ENCODE measurements at regions not wholly inside any gene's neighbourhood (a gene's known extent, or its start where the extent isn't known, plus 50 kb on each side); places are given as distances from the start of the nearest gene placed in this dataset.

DNA sequence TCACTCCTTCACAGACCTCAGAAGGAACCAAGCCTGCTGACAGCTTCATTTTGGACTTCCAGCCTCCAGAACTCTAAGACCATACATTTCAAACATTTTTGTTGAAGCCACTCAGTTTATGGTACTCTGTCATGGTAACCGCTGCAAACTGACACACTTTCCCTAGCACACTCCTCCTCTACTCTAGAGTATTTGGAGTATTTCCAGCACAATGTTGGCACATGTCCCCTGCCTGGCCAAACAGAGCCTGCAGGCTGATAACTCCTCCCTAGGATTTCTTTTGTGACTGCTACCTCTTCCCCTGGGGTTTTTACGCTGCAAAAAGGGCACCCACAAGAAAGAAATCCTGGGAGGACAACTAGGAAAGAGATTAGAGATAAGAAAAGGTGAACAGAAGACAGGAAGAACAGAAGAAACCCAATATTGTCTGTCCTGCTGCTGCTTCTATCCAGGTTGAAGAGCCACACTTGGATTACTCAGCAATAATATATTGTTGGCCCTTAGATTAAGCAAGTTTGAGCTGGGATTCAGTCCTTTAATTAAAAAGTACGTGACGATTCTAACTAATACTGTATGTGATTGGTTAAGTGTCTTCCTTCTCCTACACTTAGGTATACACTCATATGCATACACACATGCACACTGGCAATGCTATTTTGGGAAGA is 844.1 kb downstream of the LTN1 start:
- TF ChIP-seq, protein P1, sequence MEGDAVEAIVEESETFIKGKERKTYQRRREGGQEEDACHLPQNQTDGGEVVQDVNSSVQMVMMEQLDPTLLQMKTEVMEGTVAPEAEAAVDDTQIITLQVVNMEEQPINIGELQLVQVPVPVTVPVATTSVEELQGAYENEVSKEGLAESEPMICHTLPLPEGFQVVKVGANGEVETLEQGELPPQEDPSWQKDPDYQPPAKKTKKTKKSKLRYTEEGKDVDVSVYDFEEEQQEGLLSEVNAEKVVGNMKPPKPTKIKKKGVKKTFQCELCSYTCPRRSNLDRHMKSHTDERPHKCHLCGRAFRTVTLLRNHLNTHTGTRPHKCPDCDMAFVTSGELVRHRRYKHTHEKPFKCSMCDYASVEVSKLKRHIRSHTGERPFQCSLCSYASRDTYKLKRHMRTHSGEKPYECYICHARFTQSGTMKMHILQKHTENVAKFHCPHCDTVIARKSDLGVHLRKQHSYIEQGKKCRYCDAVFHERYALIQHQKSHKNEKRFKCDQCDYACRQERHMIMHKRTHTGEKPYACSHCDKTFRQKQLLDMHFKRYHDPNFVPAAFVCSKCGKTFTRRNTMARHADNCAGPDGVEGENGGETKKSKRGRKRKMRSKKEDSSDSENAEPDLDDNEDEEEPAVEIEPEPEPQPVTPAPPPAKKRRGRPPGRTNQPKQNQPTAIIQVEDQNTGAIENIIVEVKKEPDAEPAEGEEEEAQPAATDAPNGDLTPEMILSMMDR (IDR thresholded peaks at IDR 0.05): no peak
- no peak for TF ChIP-seq EZH2 (IDR thresholded peaks at IDR 0.05; ENCODE audit: borderline replicate concordance, insufficient read depth, low read depth, low read length, poor library complexity, severe bottlenecking)
- Histone ChIP-seq H3K27ac (ENCODE audit: low read length in 2 of 2) (no peak overlapping the region), H3K4me1 (ENCODE audit: control insufficient read depth in 2 of 2, insufficient read depth in 2 of 2, low read length in 2 of 2) (no peaks in the 10 kb centered on the region), H2AFZ (ENCODE audit: insufficient read depth, low read depth, low read length, poor library complexity, severe bottlenecking) (no peak overlapping the region), H3K9me3 (ENCODE audit: control extremely low read depth in 1 of 3, control insufficient read depth in 2 of 3, insufficient read depth in 1 of 3, low read length in 2 of 3) (no peaks in the 10 kb centered on the region), H3K9ac (ENCODE audit: low read length) (no peak overlapping the region), H3K4me3 (ENCODE audit: control extremely low read depth in 1 of 5, extremely low read depth in 1 of 5, insufficient read depth in 1 of 5, low read depth in 2 of 5, low read length in 4 of 5) (no peak overlapping the region), H3K79me2 (ENCODE audit: control insufficient read depth, insufficient read depth, low read length) (no peaks in the 10 kb centered on the region), H4K20me1 (ENCODE audit: control insufficient read depth, insufficient read depth, low read length, poor library complexity, severe bottlenecking) (no peaks in the 10 kb centered on the region), H3K27me3 (replicated peaks in 1 of 4; ENCODE audit: control extremely low read depth in 1 of 4, control insufficient read depth in 3 of 4, insufficient read depth in 4 of 4, low read length in 3 of 4) (no peaks in the 10 kb centered on the region), H3K4me2 (replicated peaks; ENCODE audit: low read depth, low read length, poor library complexity, severe bottlenecking) (no peak overlapping the region), H3K36me3 (replicated peaks in 1 of 2; ENCODE audit: control extremely low read depth in 1 of 2, control insufficient read depth in 1 of 2, extremely low read depth in 1 of 2, insufficient read depth in 2 of 2, low read length in 1 of 2) (no peaks in the 10 kb centered on the region)
- POLR2A ChIA-PET: no interaction called here
- intact Hi-C loops (cut with micrococcal nuclease): no loop called here
- H3K4me1 Mint-ChIP-seq: no peaks in the 10 kb centered on the region
- 100% methylated on average over 1 of the region's 4 CpGs for WGBS (ENCODE audit: insufficient coverage)
- CTCF ChIA-PET: no interaction called here
- H3K9me3 Mint-ChIP-seq (ENCODE audit: insufficient read depth): no peaks in the 10 kb centered on the region
- no peak overlapping the region for H3K4me3 Mint-ChIP-seq
- H3K27ac Mint-ChIP-seq: no peak overlapping the region
- no peak for DNase-seq
- ATAC-seq (ENCODE audit: low read depth): no peak
- H3K27me3 Mint-ChIP-seq: no peaks in the 10 kb centered on the region

DNA sequence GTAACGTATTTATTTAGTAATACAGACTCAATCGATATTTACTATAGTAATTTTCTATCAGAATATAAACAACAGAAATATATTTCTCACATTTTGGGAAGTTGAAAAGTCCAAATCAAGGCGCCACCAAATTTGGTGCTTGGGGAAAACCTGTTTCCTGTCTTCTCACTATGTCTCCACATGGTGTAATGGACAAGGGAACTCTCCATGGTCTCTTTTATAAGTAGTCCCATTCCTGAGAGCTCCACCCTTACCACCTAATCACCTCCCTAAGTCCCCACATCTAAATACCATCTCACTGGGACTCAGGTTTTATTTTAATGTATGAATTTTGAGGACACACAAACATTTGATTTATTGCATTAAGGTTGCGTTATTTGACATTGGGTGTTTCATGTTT is 848.0 kb downstream of the LTN1 start:
- Histone ChIP-seq H3K4me1 (ENCODE audit: control insufficient read depth in 2 of 2, insufficient read depth in 2 of 2, low read length in 2 of 2) (no peaks in the 10 kb centered on the region), H3K4me2 (replicated peaks; ENCODE audit: low read depth, low read length, poor library complexity, severe bottlenecking) (no peak overlapping the region), H2AFZ (ENCODE audit: insufficient read depth, low read depth, low read length, poor library complexity, severe bottlenecking) (no peak overlapping the region), H3K27me3 (replicated peaks in 1 of 4; ENCODE audit: control extremely low read depth in 1 of 4, control insufficient read depth in 3 of 4, insufficient read depth in 4 of 4, low read length in 3 of 4) (no peaks in the 10 kb centered on the region), H4K20me1 (ENCODE audit: control insufficient read depth, insufficient read depth, low read length, poor library complexity, severe bottlenecking) (no peaks in the 10 kb centered on the region), H3K9me3 (ENCODE audit: control extremely low read depth in 1 of 3, control insufficient read depth in 2 of 3, insufficient read depth in 1 of 3, low read length in 2 of 3) (peaks cover 0 to 1% (median 0%) of the 10 kb centered on the region in 3 donors), H3K36me3 (replicated peaks in 1 of 2; ENCODE audit: control extremely low read depth in 1 of 2, control insufficient read depth in 1 of 2, extremely low read depth in 1 of 2, insufficient read depth in 2 of 2, low read length in 1 of 2) (no peaks in the 10 kb centered on the region), H3K27ac (ENCODE audit: low read length in 2 of 2) (no peak overlapping the region), H3K79me2 (ENCODE audit: control insufficient read depth, insufficient read depth, low read length) (no peaks in the 10 kb centered on the region), H3K4me3 (ENCODE audit: control extremely low read depth in 1 of 5, extremely low read depth in 1 of 5, insufficient read depth in 1 of 5, low read depth in 2 of 5, low read length in 4 of 5) (no peak overlapping the region), H3K9ac (ENCODE audit: low read length) (no peak overlapping the region)
- Mint-ChIP-seq H3K27me3 (no peaks in the 10 kb centered on the region), H3K27ac (no peak overlapping the region), H3K9me3 (ENCODE audit: insufficient read depth) (no peaks in the 10 kb centered on the region), H3K4me3 (no peak overlapping the region), H3K4me1 (no peaks in the 10 kb centered on the region)
- intact Hi-C loops (cut with micrococcal nuclease): no loop called here
- ChIA-PET CTCF (no interaction called here), POLR2A (no interaction called here)
- no CpG with 5 or more reads among the region's 4 CpGs for WGBS (ENCODE audit: insufficient coverage)
- TF ChIP-seq, protein P1 (IDR thresholded peaks at IDR 0.05): no peak
- no peak for TF ChIP-seq EZH2 (IDR thresholded peaks at IDR 0.05; ENCODE audit: borderline replicate concordance, insufficient read depth, low read depth, low read length, poor library complexity, severe bottlenecking)
- DNase-seq: no peak
- no peak for ATAC-seq (ENCODE audit: low read depth)
